ENCODE measurements at regions not wholly inside any gene's neighbourhood (a gene's known extent, or its start where the extent isn't known, plus 50 kb on each side); places are given as distances from the start of the nearest gene placed in this dataset.

- intact Hi-C loops (cut with micrococcal nuclease): no loop called here
- Histone ChIP-seq H4K20me1 (ENCODE audit: insufficient read depth, low read length) (no peaks in the 10 kb centered on the region), H3K36me3 (replicated peaks in 1 of 2; ENCODE audit: control insufficient read depth in 1 of 2, insufficient read depth in 2 of 2, low read length in 2 of 2) (no peaks in the 10 kb centered on the region), H3K27ac (ENCODE audit: low read depth in 1 of 2, low read length in 2 of 2) (no peak overlapping the region), H3K27me3 (ENCODE audit: control insufficient read depth in 2 of 2, insufficient read depth in 2 of 2, low read length in 2 of 2) (no peaks in the 10 kb centered on the region), H3K4me1 (ENCODE audit: control insufficient read depth in 1 of 2, insufficient read depth in 2 of 2, low read length in 2 of 2) (no peaks in the 10 kb centered on the region), H3K4me2 (replicated peaks; ENCODE audit: extremely low read depth, low read length, poor library complexity, severe bottlenecking) (no peak overlapping the region), H3K9ac (ENCODE audit: insufficient read depth, low read length, poor library complexity, severe bottlenecking) (no peak overlapping the region), H3K4me3 (replicated peaks in 1 of 3; ENCODE audit: low read depth in 2 of 3, low read length in 3 of 3) (no peak overlapping the region), H3K9me3 (replicated peaks in 1 of 2; ENCODE audit: control insufficient read depth in 1 of 2, insufficient read depth in 1 of 2, low read length in 2 of 2) (no peaks in the 10 kb centered on the region), H2AFZ (ENCODE audit: insufficient read depth, low read depth, low read length, poor library complexity, severe bottlenecking) (no peak overlapping the region), H3K79me2 (ENCODE audit: insufficient read depth, low read length) (no peaks in the 10 kb centered on the region)
- WGBS (ENCODE audit: insufficient coverage): no CpG with 5 or more reads among the region's 1 CpG
- DNase-seq: no peak
- H3K27me3 Mint-ChIP-seq (ENCODE audit: low read depth in 3 of 3): peaks cover 0 to 1% (median 0%) of the 10 kb centered on the region in 3 donors
- H3K4me1 Mint-ChIP-seq: no peaks in the 10 kb centered on the region
- no peak overlapping the region for H3K27ac Mint-ChIP-seq
- no peak overlapping the region for H3K4me3 Mint-ChIP-seq
- peaks cover 0 to 2% (median 0%) of the 10 kb centered on the region in 7 donors for H3K9me3 Mint-ChIP-seq
- H3K36me3 Mint-ChIP-seq: no peaks in the 10 kb centered on the region
- no peak for TF ChIP-seq CTCF (IDR thresholded peaks at IDR 0.05)
Observed at GRCh38 chr7:82624965-82625364, 181.4 kb upstream of the CACNA2D1 start.

- intact Hi-C loops (cut with micrococcal nuclease): no loop called here
- no peaks in the 10 kb centered on the region for H3K4me1 Mint-ChIP-seq
- H3K27ac Mint-ChIP-seq: no peak overlapping the region
- WGBS (ENCODE audit: insufficient coverage): no CpG with 5 or more reads among the region's 2 CpGs
- no peaks in the 10 kb centered on the region for H3K36me3 ChIP-seq (replicated peaks in 1 of 2; ENCODE audit: control insufficient read depth in 1 of 2, insufficient read depth in 2 of 2, low read length in 2 of 2)
- no peak overlapping the region for H3K27ac ChIP-seq (ENCODE audit: low read depth in 1 of 2, low read length in 2 of 2)
- H3K4me3 Mint-ChIP-seq: no peak overlapping the region
- no peaks in the 10 kb centered on the region for H3K79me2 ChIP-seq (ENCODE audit: insufficient read depth, low read length)
- H3K27me3 ChIP-seq (ENCODE audit: control insufficient read depth in 2 of 2, insufficient read depth in 2 of 2, low read length in 2 of 2): no peaks in the 10 kb centered on the region
- no peak overlapping the region for H3K4me3 ChIP-seq (replicated peaks in 1 of 3; ENCODE audit: low read depth in 2 of 3, low read length in 3 of 3)
- H2AFZ ChIP-seq (ENCODE audit: insufficient read depth, low read depth, low read length, poor library complexity, severe bottlenecking): no peak overlapping the region
- no peaks in the 10 kb centered on the region for H3K4me1 ChIP-seq (ENCODE audit: control insufficient read depth in 1 of 2, insufficient read depth in 2 of 2, low read length in 2 of 2)
- peaks cover 0 to 2% (median 0%) of the 10 kb centered on the region in 3 donors for H3K27me3 Mint-ChIP-seq (ENCODE audit: low read depth in 3 of 3)
- TF ChIP-seq CTCF (IDR thresholded peaks at IDR 0.05): no peak
- H3K9me3 Mint-ChIP-seq: peaks cover 0 to 2% (median 0%) of the 10 kb centered on the region in 7 donors
- no peak overlapping the region for H3K4me2 ChIP-seq (replicated peaks; ENCODE audit: extremely low read depth, low read length, poor library complexity, severe bottlenecking)
- H3K9ac ChIP-seq (ENCODE audit: insufficient read depth, low read length, poor library complexity, severe bottlenecking): no peak overlapping the region
- no peaks in the 10 kb centered on the region for H3K9me3 ChIP-seq (replicated peaks in 1 of 2; ENCODE audit: control insufficient read depth in 1 of 2, insufficient read depth in 1 of 2, low read length in 2 of 2)
- no peak for DNase-seq
- no peaks in the 10 kb centered on the region for H3K36me3 Mint-ChIP-seq
- H4K20me1 ChIP-seq (ENCODE audit: insufficient read depth, low read length): no peaks in the 10 kb centered on the region
Observed at GRCh38 chr7:82624337-82624736, 180.8 kb upstream of the CACNA2D1 start.
